GM21381 (cell line): ENCODE measurements at regions not wholly inside any gene's neighbourhood (a gene's known extent, or its start where the extent isn't known, plus 50 kb on each side); places are given as distances from the start of the nearest gene placed in this dataset.

Experiments used
- ATAC-seq: cut with Tn5 transposase; IDR thresholded peaks from one replicate; pipeline ENCODE4 v1.9.1; 2021; ENCODE audit warnings: mild to moderate bottlenecking, moderate library complexity; ENCODE audit not compliant: unreplicated experiment

DNA sequence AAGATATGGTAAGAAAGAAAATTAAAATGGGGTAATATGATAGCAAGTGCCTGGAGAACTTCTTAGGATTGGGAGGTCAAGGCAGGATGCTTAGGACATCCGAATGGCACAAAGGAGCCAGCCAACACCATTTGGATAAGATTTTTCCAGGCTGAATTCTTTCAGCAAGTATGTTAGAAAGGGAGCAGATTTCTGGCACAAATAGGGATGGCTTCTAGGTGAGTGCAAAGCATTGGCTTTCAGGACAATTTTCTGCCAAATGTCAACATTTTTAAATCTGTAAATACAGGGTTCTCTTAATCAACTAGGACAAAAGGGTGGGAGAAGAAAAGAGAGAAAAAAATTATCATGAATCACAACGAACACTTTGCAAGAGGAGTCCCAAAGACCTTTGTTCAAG lies 409.1 kb downstream of the GPAM start:
- no peak for ATAC-seq

DNA sequence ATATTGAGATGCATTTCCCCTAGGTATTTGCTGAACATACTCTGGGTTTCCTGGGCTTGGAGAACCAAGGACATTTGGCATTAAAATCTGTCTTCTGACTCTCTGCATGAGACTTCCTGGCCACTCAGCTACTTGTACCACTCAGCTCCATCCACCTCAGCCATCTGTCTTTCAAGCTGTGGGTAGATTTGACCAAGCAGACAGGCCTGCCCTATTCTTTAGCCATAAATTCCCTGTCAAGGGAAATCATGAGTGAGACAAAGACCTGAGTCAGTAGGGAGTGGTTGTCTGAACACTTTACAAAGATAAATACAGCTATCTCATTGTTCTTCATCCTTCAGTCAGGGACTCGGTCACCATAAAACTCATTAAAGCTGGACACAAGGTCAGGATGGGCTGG lies 399.1 kb downstream of the GPAM start:
- ATAC-seq = no peak

DNA sequence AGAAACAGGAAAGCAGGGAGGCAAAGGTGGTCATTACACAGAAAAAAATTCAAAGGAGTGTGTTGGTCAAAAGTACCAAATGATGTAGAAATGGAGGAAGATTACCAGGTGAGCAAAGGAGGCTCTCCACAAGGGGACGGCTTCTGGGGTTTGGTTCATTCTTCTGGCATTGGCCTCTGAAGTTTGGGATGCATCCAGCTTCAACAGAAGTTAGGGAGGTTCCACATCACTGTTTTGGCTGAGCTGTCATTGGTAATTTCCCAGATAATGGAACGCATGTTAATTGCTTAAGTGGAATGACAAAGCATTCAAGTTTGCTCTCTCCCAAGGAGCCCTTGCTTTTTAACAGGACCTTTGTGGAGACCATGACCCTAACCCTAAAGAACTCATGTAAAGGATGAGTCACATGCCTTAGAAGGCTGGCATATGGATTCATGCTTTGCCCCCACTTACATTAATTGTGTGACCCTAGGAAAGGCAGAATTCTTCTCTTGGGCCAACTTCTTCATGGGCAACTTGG lies 398.6 kb downstream of the GPAM start:
- no peak for ATAC-seq

DNA sequence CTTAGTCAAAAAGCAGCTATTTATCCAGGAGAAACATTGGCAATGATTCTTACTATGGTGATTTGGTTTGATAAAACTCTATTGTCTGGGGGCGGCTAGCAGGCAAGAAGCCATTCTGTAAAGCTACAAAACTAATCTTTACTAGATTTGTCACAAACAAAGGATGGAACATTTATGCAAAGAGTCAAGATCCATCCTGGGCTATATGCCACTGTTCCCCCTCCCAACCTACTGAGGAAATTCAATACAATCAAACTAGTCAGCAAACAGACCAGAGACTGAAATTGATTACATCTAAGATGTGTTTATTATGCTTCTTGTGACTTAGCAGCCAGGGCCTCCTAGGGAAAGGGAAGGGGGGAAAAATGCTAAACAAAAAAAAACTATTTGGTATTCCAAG lies 397.6 kb downstream of the GPAM start:
- ATAC-seq = no peak

DNA sequence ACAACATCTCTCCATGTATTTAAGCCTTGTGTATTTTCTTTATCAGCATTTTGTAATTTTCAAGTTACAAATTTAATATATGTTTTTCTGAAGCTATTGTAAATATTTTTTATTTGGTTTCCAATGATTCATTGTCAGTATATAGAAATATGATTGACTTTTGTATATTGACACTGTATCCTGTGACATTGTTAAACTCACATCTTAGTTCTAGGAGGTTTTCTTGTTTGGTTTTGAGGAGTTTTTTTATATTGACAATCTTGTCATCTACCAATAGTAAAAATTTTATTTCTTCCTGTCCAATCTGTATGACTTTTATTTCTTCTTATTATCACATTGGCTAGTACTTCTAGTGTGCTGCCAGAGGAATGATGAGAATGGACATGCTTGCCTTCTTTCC lies 393.7 kb downstream of the GPAM start:
- no peak for ATAC-seq

DNA sequence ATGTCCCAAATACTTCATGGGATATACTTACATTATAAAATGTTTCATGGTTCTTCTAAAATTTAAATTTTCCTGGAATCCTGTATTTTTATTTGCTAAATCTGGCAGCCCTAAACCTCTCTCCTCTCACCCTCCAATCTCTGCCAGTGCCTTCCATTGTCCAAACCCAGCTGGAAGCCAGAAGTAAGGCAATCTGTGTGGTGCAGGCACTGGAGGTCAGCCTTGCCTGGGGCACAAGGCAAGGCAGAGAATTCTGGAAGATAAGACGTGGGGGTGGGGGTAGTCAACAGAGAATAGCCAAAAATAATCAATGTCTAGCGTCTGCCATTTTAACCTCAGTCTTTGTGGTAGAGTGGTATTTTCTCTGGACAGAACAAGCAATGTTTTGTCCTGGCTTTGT lies 381.7 kb downstream of the GPAM start:
- no peak for ATAC-seq

DNA sequence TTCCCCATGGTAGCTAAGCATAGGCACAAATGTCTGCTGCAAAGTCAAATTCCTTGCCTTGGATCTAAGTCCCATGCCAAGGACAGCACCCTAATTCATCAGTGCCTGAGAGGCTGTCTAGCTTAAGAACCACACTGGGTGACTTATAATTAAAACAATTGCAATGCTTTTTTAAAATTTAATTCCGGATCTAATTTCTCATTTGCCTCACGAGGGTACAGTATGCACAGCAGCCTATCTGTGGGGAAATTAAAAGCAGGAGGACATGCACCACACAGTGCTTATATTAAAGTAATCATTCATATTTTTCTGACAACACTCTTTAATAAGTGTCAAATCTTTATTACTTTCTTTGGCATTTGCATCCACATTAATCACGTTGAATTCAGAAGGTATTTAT lies 378.8 kb downstream of the GPAM start:
- no peak for ATAC-seq

DNA sequence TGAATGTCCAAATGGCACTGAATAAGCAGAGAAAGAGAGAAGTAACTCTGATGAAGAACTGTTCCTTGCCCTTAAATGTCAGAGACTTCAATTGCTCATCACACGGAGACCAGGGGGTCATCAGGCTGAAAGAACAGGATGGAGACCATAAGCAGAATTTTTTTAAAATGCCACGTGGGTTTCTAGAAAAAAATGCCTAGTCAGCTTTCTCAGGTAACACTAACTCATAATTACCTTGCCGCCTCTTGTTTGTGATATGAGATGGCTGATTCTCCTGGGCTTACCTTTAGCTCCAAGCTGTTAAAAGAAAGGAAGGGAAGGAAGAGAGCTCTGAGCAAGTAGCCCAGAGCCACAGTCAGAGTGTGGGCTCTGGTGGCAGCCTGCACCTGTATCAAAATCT lies 372.0 kb downstream of the GPAM start:
- ATAC-seq = no peak

DNA sequence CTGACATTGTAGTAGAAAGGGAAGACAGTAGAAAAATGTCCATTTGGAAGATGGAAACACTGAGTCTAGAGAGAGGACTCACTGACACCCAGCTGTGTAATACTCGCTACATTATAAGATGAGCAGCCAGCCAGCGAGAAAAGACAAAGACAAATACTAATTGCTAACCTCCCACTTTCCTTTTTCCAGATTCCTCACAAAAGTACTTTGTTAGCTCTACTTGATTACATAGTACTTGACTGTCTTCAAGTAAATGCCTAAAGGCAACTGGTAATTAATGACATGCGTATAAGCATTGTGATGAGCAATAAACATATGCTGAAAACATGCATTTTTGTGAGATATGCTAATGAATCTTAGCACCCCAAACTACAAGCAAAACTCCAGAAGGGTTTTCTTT lies 363.1 kb downstream of the GPAM start:
- no peak for ATAC-seq

DNA sequence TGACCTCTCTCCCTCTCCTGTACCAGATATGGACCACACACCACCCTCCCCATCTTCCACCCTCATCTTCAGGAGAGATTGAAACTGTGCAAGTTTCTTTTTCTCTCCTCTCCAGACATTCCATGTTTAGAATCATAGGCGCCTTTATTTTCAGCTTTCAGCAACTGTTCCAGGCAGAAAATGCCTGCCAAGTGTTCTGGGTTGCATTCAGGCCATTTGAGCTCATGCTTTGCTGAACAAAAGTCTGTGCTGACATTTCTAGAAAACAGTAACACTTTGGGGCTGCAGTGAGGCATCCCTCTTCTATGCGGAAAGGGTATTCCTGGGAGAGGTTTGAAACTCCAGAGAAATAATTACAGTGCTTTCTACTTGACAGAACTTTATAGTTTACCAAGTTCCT lies 361.7 kb downstream of the GPAM start:
- no peak for ATAC-seq

DNA sequence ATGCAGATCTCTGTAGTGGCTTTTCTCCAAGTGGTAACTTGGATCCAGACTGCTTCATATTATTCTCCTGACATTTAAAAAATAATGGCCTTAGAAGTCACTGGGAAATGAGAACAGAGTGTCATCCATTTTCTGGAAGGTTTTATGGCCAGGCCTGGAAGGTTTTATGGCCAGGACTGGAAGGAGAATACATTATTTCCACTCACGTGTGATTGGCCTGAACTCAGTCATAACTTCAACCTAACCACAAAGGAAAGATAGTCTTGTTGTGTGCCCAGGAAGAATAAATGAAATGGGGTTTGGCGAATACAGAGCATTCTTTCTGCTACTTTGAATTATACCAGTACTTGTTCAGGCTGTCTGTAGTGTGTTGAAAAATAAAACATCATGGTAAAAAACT lies 360.9 kb downstream of the GPAM start:
- ATAC-seq = no peak

DNA sequence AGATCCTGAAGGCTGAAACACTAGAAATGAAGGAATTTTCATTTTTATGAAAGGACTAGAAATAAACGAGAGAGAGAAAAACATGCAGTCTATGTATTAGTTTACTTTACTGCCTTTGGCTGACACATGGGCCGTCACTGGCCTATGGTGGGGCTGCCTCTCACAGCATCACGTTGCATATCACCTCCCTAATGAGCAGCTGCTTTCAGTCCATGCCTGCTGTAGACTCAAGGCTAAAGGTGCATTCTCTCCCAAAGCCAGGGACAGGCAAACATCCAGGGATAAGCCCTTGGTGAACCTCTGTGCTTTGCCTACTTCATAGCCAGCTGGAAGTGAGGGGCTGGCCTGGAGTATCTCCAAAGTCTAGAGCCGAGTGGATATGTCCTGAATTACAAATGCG lies 359.4 kb downstream of the GPAM start:
- ATAC-seq = no peak

DNA sequence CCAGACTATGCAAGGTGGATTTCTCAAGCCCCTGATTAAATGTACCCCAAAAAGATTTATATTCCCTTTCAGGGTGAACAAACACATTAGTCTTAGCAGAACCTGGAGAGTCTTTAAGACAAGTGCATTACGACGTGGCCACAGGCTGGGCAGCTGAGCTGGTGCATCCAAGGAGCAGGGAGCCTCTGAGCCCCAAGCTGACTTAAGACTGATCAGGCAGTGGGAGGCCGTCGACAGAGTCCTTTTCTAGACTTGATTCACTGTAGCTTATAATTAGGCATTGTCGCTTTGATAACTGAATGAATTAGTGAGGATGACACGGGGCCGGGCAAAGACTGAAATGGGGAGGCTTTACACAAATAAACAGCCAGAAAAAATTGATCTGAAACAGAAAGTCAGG lies 353.2 kb downstream of the GPAM start:
- no peak for ATAC-seq

DNA sequence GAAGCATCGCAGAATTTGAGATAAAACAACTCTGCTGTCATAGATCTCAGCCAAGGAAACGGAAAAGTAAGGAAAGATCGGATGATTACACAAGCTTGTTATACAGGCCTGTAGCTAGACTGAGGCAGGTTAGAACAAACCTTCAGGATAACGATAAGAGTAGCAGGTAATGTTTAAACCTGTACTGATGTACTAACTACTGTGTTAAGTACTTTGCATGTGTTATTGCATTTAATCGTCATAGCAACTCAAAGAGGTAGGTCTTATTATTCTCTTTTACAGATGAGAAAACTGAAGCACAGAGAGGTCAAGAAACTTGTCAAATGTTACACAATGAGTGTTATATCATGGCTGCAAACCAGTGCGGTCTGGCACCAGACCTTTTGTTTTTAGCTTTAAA lies 352.5 kb downstream of the GPAM start:
- no peak for ATAC-seq

DNA sequence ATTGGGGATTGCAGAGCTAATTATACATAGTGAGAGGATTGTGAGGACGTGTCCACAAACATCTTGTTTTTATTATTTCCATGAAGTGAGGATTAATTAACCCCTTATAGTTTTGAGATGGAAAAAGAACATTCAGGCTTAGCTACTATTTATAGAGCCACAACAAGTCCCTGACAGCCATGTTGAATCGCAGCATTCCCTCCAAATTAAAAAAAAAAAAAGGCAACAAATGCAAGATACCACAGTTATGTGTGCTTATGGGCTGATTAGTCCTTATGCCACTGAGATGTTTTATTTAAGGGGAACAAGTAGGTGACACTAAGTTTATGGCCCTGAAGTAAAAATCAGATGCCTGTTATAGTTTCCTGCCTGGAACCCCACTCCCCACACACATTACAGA lies 350.3 kb downstream of the GPAM start:
- no peak for ATAC-seq

DNA sequence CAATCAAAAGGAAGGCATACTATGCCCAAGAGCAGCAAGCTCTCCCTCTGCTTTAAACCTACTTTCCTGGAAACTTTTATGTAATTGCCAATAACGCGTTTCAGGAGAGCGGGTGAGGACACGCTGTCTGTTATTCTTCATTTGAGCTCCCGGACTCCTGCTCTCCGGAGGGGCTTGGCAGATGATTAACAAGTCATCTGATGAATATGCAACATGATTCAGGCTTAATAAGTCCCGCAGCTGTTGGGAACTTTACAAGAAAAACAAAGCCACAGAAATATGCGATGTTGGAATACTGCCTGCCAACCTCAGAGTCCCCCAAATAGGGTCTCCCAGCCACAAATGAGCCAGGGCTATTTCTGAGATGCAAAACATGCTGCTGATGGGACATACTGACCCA lies 348.0 kb downstream of the GPAM start:
- ATAC-seq = no peak

DNA sequence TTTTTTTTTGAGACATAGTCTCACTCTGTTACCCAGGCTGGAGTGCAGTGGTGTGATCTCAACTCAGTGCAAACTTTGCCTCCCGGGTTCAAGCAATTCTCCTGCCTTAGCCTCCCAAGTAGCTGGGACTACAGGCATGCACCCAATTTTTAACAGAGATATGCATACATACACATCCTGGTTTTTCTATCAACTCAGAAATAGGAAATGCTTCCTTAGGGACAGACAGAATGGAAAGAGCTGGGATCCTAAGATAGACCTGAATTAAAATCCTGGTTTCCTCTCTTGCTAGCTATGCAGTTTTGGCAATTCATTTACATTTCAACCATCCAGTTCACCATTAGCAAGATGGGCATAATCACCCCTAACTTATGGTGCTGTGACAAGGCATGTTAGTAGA lies 347.5 kb downstream of the GPAM start:
- ATAC-seq = no peak

DNA sequence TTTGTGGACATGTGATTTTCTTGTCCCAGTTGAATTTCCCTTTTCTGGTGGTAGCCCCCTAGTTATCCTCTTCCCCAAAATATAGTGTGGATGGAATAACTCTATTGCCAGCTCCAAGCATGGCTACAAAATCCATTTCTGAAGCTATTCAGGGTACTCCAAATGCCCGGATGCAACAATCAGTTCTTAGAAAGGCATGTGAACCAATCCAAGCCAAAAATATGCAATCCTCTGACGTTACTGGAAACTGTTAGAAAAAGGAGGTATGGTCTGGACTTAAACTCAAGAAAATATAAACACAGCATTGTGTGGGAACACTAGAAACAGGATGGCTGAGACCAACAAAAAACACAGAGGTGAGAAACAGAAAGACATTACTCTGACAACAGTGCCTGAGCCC lies 347.0 kb downstream of the GPAM start:
- no peak for ATAC-seq

DNA sequence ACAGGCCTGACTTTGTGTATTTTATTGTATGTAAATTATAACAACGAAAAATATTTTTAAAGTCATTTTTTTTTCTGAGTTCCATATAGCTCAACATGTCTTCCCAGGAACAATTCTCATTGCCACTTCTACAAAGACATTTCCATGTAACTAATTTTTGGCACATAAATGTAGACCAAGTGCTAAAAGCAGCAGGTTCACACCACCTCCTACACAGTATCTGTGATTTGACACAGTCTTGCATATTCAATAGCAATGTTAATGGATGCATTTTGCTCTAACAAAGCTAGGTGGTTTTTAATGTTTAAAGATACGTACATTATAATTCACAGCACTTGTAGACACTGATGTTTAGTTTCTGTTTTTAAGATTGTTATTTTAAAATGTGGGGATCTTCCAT lies 346.5 kb downstream of the GPAM start:
- no peak for ATAC-seq

DNA sequence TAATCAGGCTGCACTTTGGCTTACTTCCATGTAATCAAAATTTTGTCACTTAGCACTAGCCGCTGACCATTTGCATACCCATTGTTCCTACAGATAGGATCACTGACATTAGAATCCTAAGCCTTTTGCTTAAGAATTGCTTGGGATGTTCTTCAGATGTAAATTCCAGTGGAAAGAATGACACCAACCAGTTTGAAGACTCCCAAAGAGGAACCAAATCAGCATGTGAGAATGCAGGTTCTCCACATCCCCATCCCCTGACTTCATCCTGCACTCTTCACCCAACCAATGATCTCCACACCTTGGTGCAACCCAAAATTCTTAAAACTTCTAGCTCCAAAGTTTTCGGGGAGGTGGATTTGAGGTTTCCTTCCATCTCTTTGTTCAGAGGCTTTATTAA lies 345.6 kb downstream of the GPAM start:
- ATAC-seq = no peak

DNA sequence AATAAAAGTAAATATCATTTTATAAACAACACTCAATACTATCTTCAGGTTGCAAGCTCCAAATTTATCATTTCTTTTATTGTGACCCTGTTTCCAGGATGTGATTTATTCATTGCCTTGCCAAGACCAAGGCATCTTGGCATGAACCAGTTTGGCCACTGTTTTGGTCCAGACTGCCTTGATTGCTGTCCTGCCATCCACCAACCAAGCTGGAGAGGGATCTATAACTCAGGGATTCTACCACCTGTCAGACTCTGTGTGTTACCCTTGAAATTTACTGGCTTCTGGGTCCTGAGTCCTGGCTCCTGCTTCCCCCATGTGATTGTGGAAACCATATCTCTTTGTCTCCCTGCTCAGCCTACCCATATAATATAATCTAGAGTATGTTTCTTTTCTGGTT lies 343.0 kb downstream of the GPAM start:
- ATAC-seq = no peak

DNA sequence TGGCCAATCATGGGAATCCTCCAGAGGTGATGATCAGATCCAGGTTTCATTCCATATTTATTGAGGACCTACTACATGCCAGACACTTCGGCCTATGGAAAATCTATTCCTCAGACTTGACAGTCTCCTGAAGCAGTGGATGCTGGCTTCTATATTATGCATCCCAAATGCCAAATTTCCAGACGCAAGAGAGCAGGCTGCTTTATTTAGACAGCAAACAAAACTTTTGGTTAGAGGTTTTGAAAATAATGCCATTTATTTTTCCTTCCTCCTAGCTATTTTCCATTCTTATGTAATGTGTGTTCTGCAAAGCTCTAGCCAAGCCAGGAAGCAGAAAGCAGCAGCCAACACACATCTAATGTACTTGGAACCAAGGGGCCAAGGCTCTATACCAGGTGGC lies 330.8 kb downstream of the GPAM start:
- ATAC-seq = no peak

DNA sequence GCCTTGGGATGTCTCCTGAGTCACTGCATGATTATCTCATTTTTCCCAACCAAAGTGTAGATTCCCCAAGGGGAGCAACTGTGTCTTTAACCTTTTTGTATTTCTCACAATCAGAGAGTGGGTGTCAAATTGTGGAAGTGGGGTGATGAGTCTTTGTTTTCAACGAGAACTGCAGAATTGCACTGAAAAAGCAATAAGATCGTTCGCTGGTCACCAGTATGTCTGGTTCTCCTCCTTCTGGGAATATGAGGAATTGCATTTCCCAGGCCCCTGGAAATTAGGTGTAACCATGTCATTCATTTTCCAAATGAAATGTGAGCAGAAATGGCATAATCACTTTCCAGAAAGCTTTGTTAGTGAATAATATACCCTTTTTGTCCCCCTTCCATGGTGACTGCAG lies 326.9 kb downstream of the GPAM start:
- no peak for ATAC-seq

DNA sequence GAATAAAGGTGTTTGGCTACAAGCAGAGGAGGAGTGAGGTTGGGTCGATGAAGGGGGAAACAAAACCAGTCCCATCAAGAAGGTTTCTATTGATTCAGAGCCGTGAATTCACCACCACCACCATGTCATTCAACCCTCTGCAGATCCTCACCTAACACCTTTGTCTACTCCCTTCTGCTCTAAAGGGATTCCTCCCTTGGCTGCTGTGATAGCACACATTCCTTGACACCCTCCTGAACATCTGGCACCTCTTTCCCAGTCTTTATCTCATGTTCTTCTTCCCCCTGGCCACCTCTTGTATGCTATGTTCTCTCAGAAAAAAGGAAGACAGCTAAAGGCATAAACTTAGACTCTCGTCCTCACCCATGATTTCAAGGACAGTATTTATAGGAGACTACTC lies 318.0 kb downstream of the GPAM start:
- no peak for ATAC-seq
